GM21619 (cell line): ENCODE measurements at regions not wholly inside any gene's neighbourhood (a gene's known extent, or its start where the extent isn't known, plus 50 kb on each side); places are given as distances from the start of the nearest gene placed in this dataset.
"Not testable (repeated sequence)": the region's sequence is repeated elsewhere in the genome, so short reads cannot be mapped to it uniquely, and the experiment has no call there.

Source experiments
- ATAC-seq: cut with Tn5 transposase; IDR thresholded peaks from one replicate; pipeline ENCODE4 v1.9.1; 2021; ENCODE audit not compliant: unreplicated experiment

DNA sequence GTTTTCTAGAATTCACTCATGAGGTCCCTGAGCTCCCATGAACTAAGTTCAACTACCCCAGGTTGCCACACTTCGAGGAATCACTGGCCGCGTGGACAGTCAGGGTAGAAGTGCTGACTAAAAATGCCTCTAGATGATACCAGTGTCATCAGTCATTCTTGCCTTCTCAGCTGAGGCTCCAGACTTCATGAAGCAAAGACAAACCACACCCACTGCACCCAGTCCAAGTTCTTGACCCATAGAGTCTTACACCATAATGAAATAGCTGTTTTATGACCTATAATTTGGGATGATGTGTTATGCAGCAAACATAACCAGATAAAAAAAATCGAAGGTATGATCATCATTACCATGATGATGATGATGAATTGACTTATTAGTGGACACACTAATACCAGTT, 632.9 kb upstream of the TLE4 start:
- no peak for ATAC-seq

- ATAC-seq = no peak
These were observed 632.3 kb upstream of the TLE4 start for GRCh38 chr9:78939311-78940065.

- no peak for ATAC-seq
These were observed 631.5 kb upstream of the TLE4 start for GRCh38 chr9:78940121-78940855.

DNA sequence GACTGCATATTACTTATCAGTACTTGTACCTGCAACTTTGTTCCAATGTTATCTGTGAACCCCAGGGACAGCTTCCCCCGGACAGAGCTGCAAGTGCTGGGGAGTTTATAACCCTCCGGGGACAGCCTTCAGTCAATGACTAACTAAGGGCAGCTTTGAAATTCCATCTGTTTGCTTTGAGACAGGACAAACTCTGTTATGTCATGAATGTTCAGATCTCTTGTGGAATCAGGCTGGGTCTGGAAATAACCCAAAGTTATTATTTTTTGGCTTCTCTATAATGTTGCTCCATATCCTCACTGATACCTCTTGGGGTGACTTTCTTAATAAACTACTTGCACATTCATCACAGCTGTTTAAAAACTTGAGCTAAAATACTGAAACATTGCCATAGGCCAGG, 617.5 kb upstream of the TLE4 start:
- ATAC-seq = no peak

- no peak for ATAC-seq
These were observed 612.9 kb upstream of the TLE4 start for GRCh38 chr9:78958892-78959291.

DNA sequence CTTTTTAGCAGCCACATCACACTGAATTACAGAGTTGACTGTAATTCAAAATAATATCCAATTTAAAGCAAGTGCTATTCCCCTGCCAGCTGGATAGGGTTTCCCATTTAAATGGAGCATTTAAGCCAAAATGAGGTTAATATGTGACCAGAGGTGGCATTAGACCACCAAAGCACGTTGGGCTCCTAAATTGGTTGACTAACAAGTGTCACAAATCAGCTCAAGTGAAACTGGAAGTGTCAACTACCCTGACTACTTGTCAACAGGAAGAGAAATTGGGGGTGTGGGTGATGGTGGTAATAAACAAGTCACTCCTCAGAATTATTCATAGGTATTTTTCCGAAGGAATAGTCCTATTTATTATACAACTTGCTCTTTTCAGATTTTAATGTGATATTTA, 609.6 kb upstream of the TLE4 start:
- no peak for ATAC-seq

GRCh38 chr9:78963911-78964310, 607.9 kb upstream of the TLE4 start:
- ATAC-seq = no peak

GRCh38 chr9:78967596-78968217, 604.1 kb upstream of the TLE4 start:
- ATAC-seq = no peak

GRCh38 chr9:78970375-78970774, 601.4 kb upstream of the TLE4 start:
- ATAC-seq = no peak

DNA sequence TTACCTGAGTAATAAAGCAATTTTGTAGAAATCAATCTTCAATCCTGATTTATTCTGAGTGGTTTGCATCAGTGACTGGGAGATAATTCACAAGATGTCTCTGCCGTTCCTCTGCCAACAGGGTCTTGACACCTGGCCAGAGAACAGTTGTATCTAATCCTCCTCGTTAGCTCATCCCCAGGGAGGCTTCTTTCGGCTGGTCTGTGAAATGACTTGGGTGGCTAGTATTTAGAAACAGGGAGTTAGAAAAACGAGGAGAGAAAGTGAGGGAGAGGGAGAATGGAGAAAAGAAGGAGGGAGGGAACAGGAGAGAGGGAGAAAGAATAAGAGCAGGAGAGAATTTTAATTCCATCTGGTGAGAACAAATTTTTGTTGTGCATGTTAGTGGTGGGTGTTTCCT, 600.2 kb upstream of the TLE4 start:
- ATAC-seq = no peak

DNA sequence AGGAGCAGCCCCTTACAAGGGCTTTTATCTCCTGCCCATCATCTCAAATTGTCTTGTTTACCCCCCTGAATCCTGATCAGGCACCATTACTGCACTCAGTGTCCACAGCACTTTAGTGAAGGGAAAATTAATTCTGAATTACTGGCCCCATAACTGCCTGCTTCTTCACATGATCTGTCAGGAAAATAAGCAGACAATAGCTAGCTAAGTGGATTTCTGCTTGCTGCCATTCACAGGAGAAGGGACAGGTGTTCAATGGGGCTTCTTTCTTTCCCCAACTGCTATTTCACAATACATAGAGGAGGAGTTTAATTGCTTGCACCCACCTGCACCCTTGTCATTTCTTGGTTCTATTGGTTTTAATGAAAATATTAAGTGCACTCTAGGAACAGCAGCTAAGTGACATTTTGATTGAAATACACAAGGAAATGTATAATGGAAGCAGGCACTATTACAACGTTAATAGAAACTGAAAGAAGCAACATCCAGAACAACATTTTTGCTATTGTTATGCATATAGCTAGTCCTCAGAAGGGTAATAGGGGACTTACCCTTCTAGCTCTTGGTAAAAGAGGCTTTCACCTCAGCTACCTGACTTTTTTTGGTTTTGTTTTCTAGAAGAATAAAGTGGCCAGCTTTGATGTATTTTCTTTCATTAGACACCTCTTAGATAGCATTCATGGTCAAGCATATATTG, 599.3 kb upstream of the TLE4 start:
- no peak for ATAC-seq

- ATAC-seq = no peak
These were observed 597.9 kb upstream of the TLE4 start for GRCh38 chr9:78973907-78974306.

GRCh38 chr9:78982849-78983248, 588.9 kb upstream of the TLE4 start:
- ATAC-seq = no peak

GRCh38 chr9:78985084-78985738, 586.6 kb upstream of the TLE4 start:
- ATAC-seq = no peak

DNA sequence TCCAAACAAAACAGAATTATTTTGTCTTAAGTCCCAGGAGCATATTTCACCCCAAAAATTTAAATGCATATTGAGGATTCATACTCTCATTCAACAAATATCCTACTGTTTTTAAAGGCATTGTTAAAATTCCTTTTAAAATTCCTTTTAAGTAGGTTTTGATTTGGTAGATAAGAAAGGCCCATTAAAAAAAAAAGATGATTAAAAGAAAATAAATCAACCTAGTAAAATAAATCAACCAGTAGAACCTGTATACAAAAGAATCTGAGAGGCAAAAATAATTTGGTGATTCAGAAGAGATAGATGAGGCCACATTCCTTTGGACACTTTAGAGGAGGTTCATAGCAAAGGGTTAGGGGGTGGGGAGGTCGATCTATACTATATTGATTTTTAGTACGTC, 585.3 kb upstream of the TLE4 start:
- no peak for ATAC-seq

GRCh38 chr9:78989031-78989658, 582.6 kb upstream of the TLE4 start:
- no peak for ATAC-seq

DNA sequence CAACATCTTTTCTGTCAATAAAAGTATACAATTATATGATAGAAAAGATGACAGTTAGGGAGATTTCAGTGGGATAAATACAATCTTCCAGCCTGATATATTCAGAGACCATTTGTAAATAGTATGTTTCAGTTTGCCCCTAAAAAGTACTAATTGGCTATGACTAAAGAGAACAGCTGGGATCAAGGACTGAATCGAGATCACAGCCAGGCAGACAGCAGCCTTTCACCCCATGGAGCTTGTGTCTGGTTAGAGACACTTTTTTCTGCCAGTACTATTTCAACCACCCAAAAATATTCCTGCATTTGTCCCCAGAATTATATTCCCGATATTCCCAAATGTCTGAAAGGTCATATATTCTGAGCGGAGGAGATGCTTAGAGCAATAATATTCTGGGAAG, 577.3 kb upstream of the TLE4 start:
- no peak for ATAC-seq

GRCh38 chr9:78994974-78995373, 576.8 kb upstream of the TLE4 start:
- not testable (repeated sequence) for ATAC-seq

- no peak for ATAC-seq
These were observed 574.5 kb upstream of the TLE4 start for GRCh38 chr9:78997296-78997695.

DNA sequence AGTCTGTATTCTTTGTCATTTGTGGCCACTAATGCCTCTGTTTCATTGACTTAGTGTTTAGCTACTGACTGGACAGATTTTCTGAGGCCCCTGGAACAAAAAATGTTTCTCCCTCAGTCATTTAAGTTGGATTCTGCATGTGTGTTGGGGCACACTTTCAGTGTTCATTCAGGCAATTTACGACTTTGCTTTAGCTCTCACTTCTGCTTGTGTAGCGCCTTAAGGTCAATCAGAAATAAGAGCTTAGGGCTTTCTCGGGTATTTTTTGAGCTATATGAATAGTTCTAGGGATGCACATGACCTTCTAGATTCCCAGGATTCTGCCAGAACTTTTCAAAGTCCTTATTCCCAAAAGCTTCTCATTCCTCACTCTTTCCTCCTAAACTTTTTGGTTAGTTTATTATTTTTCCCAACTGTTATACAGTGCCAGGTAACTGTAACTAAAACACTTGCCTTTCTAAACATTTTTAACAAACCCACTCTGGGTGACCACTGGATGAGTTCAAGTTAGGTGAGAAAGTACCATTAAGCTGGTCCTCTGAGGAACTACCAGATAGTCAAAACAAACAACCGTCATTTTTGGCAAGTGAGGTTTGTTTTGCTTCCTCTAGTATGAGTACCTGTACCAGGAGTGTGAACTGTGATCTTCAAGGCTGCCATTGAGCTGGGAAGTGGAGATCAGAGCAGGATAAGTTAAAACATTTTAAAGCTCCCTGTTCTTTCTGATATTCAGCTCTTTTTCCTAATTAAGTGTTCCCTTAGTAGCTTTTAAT, 571.3 kb upstream of the TLE4 start:
- ATAC-seq = no peak
